ENCODE measurements at regions not wholly inside any gene's neighbourhood (a gene's known extent, or its start where the extent isn't known, plus 50 kb on each side); places are given as distances from the start of the nearest gene placed in this dataset.

GRCh38 chr18:39675906-39676305 is 2110.3 kb upstream of the CELF4 start:
- TF ChIP-seq SP1 (IDR thresholded peaks at IDR 0.05; ENCODE audit: low read depth, low read length) (no peak), YY1 (IDR thresholded peaks at IDR 0.05; ENCODE audit: low read depth, low read length) (no peak), TAF1 (IDR thresholded peaks at IDR 0.05; ENCODE audit: borderline replicate concordance, low read depth, low read length) (no peak), JUND (IDR thresholded peaks at IDR 0.05; ENCODE audit: low read depth, low read length) (no peak), ATF7 (IDR thresholded peaks at IDR 0.05; ENCODE audit: low read depth) (no peak), RBBP5 (conservative IDR thresholded peaks at IDR 0.05) (no peak), EED (IDR thresholded peaks at IDR 0.05; ENCODE audit: low read depth) (no peak), BACH1 (IDR thresholded peaks at IDR 0.05; ENCODE audit: borderline replicate concordance) (no peak), IRF3 (IDR thresholded peaks at IDR 0.05) (no peak), KDM1A (IDR thresholded peaks at IDR 0.05; ENCODE audit: borderline replicate concordance) (no peak), RFX5 (IDR thresholded peaks at IDR 0.05; ENCODE audit: low read depth, low read length) (no peak)
- TF ChIP-seq, protein P1, sequence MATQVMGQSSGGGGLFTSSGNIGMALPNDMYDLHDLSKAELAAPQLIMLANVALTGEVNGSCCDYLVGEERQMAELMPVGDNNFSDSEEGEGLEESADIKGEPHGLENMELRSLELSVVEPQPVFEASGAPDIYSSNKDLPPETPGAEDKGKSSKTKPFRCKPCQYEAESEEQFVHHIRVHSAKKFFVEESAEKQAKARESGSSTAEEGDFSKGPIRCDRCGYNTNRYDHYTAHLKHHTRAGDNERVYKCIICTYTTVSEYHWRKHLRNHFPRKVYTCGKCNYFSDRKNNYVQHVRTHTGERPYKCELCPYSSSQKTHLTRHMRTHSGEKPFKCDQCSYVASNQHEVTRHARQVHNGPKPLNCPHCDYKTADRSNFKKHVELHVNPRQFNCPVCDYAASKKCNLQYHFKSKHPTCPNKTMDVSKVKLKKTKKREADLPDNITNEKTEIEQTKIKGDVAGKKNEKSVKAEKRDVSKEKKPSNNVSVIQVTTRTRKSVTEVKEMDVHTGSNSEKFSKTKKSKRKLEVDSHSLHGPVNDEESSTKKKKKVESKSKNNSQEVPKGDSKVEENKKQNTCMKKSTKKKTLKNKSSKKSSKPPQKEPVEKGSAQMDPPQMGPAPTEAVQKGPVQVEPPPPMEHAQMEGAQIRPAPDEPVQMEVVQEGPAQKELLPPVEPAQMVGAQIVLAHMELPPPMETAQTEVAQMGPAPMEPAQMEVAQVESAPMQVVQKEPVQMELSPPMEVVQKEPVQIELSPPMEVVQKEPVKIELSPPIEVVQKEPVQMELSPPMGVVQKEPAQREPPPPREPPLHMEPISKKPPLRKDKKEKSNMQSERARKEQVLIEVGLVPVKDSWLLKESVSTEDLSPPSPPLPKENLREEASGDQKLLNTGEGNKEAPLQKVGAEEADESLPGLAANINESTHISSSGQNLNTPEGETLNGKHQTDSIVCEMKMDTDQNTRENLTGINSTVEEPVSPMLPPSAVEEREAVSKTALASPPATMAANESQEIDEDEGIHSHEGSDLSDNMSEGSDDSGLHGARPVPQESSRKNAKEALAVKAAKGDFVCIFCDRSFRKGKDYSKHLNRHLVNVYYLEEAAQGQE (IDR thresholded peaks at IDR 0.05; ENCODE audit: low read depth, low read length), result no peak
- TF ChIP-seq, protein P2, sequence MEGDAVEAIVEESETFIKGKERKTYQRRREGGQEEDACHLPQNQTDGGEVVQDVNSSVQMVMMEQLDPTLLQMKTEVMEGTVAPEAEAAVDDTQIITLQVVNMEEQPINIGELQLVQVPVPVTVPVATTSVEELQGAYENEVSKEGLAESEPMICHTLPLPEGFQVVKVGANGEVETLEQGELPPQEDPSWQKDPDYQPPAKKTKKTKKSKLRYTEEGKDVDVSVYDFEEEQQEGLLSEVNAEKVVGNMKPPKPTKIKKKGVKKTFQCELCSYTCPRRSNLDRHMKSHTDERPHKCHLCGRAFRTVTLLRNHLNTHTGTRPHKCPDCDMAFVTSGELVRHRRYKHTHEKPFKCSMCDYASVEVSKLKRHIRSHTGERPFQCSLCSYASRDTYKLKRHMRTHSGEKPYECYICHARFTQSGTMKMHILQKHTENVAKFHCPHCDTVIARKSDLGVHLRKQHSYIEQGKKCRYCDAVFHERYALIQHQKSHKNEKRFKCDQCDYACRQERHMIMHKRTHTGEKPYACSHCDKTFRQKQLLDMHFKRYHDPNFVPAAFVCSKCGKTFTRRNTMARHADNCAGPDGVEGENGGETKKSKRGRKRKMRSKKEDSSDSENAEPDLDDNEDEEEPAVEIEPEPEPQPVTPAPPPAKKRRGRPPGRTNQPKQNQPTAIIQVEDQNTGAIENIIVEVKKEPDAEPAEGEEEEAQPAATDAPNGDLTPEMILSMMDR (IDR thresholded peaks at IDR 0.05 in 2 of 3, conservative IDR thresholded peaks at IDR 0.05 in 1 of 3; ENCODE audit: control insufficient read depth in 2 of 3, extremely low read depth in 1 of 3, insufficient read depth in 1 of 3, low read depth in 3 of 3, low read length in 3 of 3), result no peak

Measured in GM12878 (cell line).